Hepatocyte (in vitro differentiated cells): ENCODE measurements at regions not wholly inside any gene's neighbourhood (a gene's known extent, or its start where the extent isn't known, plus 50 kb on each side); places are given as distances from the start of the nearest gene placed in this dataset.

Experiments used
- DNase-seq: peaks from one replicate; pipeline ENCODE4 v3.0.0-alpha.2; 2016; ENCODE audit warnings: low spot score
- H2AFZ ChIP-seq: fragments of 200-600 bp; sonication (generic); 2 replicates; pipeline ENCODE4 v1.6.0; 2016; ENCODE audit warnings: antibody characterized with exemption, mild to moderate bottlenecking
- H3K27ac ChIP-seq: fragments of 200-600 bp; sonication (generic); 2 replicates; pipeline ENCODE4 v1.5.1; 2016; ENCODE audit warnings: mild to moderate bottlenecking
- H3K27me3 ChIP-seq: fragments of 200-600 bp; sonication (generic); 2 replicates; pipeline ENCODE4 v1.6.1; 2016
- H3K36me3 ChIP-seq: fragments of 200-600 bp; sonication (generic); replicated peaks from 2 replicates; pipeline ENCODE4 v1.5.1; 2016; ENCODE audit warnings: low read depth; ENCODE audit not compliant: insufficient read depth
- H3K4me1 ChIP-seq: fragments of 200-600 bp; sonication (generic); 2 replicates; pipeline ENCODE4 v1.5.1; 2016; ENCODE audit warnings: mild to moderate bottlenecking, moderate library complexity; ENCODE audit not compliant: insufficient read depth
- H3K4me2 ChIP-seq: fragments of 200-600 bp; sonication (generic); 2 replicates; pipeline ENCODE4 v1.6.0; 2016
- H3K4me3 ChIP-seq: fragments of 200-600 bp; sonication (generic); 2 replicates; pipeline ENCODE4 v1.5.1; 2016; ENCODE audit warnings: mild to moderate bottlenecking
- H3K79me2 ChIP-seq: fragments of 200-600 bp; sonication (generic); 2 replicates; pipeline ENCODE4 v1.6.0; 2017; ENCODE audit warnings: mild to moderate bottlenecking
- H3K9me2 ChIP-seq: fragments of 200-600 bp; sonication (generic); replicated peaks from 2 replicates; pipeline ENCODE4 v1.6.0; 2017; ENCODE audit warnings: mild to moderate bottlenecking; ENCODE audit not compliant: insufficient read depth
- H3K9me3 ChIP-seq: fragments of 200-600 bp; sonication (generic); 2 replicates; pipeline ENCODE4 v1.5.1; 2016; ENCODE audit warnings: low read depth, mild to moderate bottlenecking
- H4K20me1 ChIP-seq: fragments of 200-600 bp; sonication (generic); 2 replicates; pipeline ENCODE4 v1.6.0; 2016; ENCODE audit warnings: mild to moderate bottlenecking; ENCODE audit not compliant: insufficient read depth, poor library complexity, severe bottlenecking
- CTCF ChIP-seq: fragments of 200-600 bp; sonication (generic); IDR thresholded peaks from 2 replicates; pipeline ENCODE4 v1.5.1; 2016; ENCODE audit warnings: antibody characterized with exemption, mild to moderate bottlenecking; ENCODE audit not compliant: poor library complexity
- EZH2 ChIP-seq: fragments of 200-600 bp; sonication (generic); IDR thresholded peaks from 2 replicates; pipeline ENCODE4 v1.6.1; 2016; ENCODE audit warnings: antibody characterized with exemption, mild to moderate bottlenecking, borderline replicate concordance
- EZH2phosphoT487 ChIP-seq: fragments of 200-600 bp; sonication (generic); IDR thresholded peaks from one replicate; pipeline ENCODE4 v1.6.1; 2018; ENCODE audit warnings: antibody characterized with exemption, mild to moderate bottlenecking, low read depth, moderate library complexity; ENCODE audit not compliant: unreplicated experiment, severe bottlenecking
- WGBS: methylation state at CpG from one replicate; pipeline ENCODE4 v1.1.6; 2016; ENCODE audit warnings: low lambda C conversion rate; ENCODE audit errors: missing lambda C conversion rate; 5-methylcytosine and 5-hydroxymethylcytosine counted together

GRCh38 chr12:125296701-125297100 is 231.5 kb downstream of the AACS start:
- H2AFZ ChIP-seq = no peak overlapping the region
- no peak for DNase-seq
- H3K9me2 ChIP-seq = no peaks in the 10 kb centered on the region
- no peaks in the 10 kb centered on the region for H3K36me3 ChIP-seq
- WGBS = 58% methylated on average over 9 of the region's 9 CpGs
- H3K9me3 ChIP-seq = no peaks in the 10 kb centered on the region
- no peaks in the 10 kb centered on the region for H4K20me1 ChIP-seq
- no peaks in the 10 kb centered on the region for H3K4me1 ChIP-seq
- no peaks in the 10 kb centered on the region for H3K27me3 ChIP-seq
- H3K79me2 ChIP-seq = no peaks in the 10 kb centered on the region
- H3K27ac ChIP-seq = no peak overlapping the region
- H3K4me3 ChIP-seq = no peak overlapping the region
- TF ChIP-seq CTCF (no peak), EZH2phosphoT487 (no peak), EZH2 (no peak)
- H3K4me2 ChIP-seq = no peak overlapping the region

- Histone ChIP-seq H3K27me3 (no peaks in the 10 kb centered on the region), H3K27ac (no peak overlapping the region), H3K36me3 (no peaks in the 10 kb centered on the region), H3K4me1 (no peaks in the 10 kb centered on the region), H3K79me2 (no peaks in the 10 kb centered on the region), H3K4me2 (no peak overlapping the region), H3K4me3 (no peak overlapping the region), H3K9me2 (no peaks in the 10 kb centered on the region), H3K9me3 (no peaks in the 10 kb centered on the region), H4K20me1 (no peaks in the 10 kb centered on the region), H2AFZ (no peak overlapping the region)
- 83% methylated on average over 9 of the region's 9 CpGs for WGBS
- no peak for DNase-seq
- TF ChIP-seq CTCF (no peak), EZH2phosphoT487 (no peak), EZH2 (no peak)
Observed at GRCh38 chr12:125299840-125300239, 234.6 kb downstream of the AACS start.

GRCh38 chr12:125300249-125300648 is 235.0 kb downstream of the AACS start:
- no peak overlapping the region for H3K4me3 ChIP-seq
- no peaks in the 10 kb centered on the region for H3K4me1 ChIP-seq
- 85% methylated on average over 3 of the region's 3 CpGs for WGBS
- H3K27me3 ChIP-seq = no peaks in the 10 kb centered on the region
- no peaks in the 10 kb centered on the region for H3K79me2 ChIP-seq
- H3K9me2 ChIP-seq = no peaks in the 10 kb centered on the region
- H3K36me3 ChIP-seq = no peaks in the 10 kb centered on the region
- no peak for TF ChIP-seq EZH2phosphoT487
- no peak for TF ChIP-seq EZH2
- no peak for TF ChIP-seq CTCF
- H2AFZ ChIP-seq = no peak overlapping the region
- no peak overlapping the region for H3K27ac ChIP-seq
- H3K9me3 ChIP-seq = no peaks in the 10 kb centered on the region
- no peak for DNase-seq
- no peaks in the 10 kb centered on the region for H4K20me1 ChIP-seq
- no peak overlapping the region for H3K4me2 ChIP-seq

- Histone ChIP-seq H3K9me2 (no peaks in the 10 kb centered on the region), H2AFZ (no peak overlapping the region), H3K27ac (no peak overlapping the region), H3K27me3 (no peaks in the 10 kb centered on the region), H3K4me2 (no peak overlapping the region), H3K4me1 (no peaks in the 10 kb centered on the region), H3K36me3 (no peaks in the 10 kb centered on the region), H3K4me3 (no peak overlapping the region), H4K20me1 (no peaks in the 10 kb centered on the region), H3K9me3 (no peaks in the 10 kb centered on the region), H3K79me2 (no peaks in the 10 kb centered on the region)
- TF ChIP-seq EZH2phosphoT487 = no peak
- TF ChIP-seq EZH2 = no peak
- no peak for TF ChIP-seq CTCF
- 84% methylated on average over 2 of the region's 2 CpGs for WGBS
- no peak for DNase-seq
Observed at GRCh38 chr12:125303337-125303736, 238.1 kb downstream of the AACS start.
